HepG2 (cell line): ENCODE measurements at regions not wholly inside any gene's neighbourhood (a gene's known extent, or its start where the extent isn't known, plus 50 kb on each side); places are given as distances from the start of the nearest gene placed in this dataset.

Source experiments
- ATAC-seq: fragments of 200-7000 bp; cut with Tn5 transposase; 3 replicates; pipeline ENCODE4 v1.9.1; 2020; ENCODE audit warnings: mild to moderate bottlenecking, moderate library complexity
- BruUV-seq: library from RNA; stranded (reverse); fragments of 400-500 nt; replicated peaks from 2 replicates; lab custom pipeline; 2021; lab: Mats Ljungman, UMichigan
- CTCF ChIA-PET: fragments of 300-600 bp; formaldehyde crosslinking; extraction: SDS; loops from one replicate; lab custom pipeline; 2021; ENCODE audit warnings: low total read pairs, inconsistent platforms, low intra/inter-chr PET ratio; lab: Yijun Ruan, JAX
- POLR2A ChIA-PET: fragments of 350-600 bp; sonication (Branson Sonifier 250); formaldehyde crosslinking; loops from one replicate; lab custom pipeline; 2020; ENCODE audit warnings: antibody characterized with exemption, inconsistent platforms; lab: Yijun Ruan, JAX
- DNase-seq: peaks from one replicate; pipeline ENCODE4 v3.0.0-alpha.2; 2015; ENCODE audit warnings: low spot score
- FAIRE-seq: peaks from 3 replicates; lab custom pipeline; 2011; peaks lifted over from hg19 to GRCh38; lab: Jason Lieb, UNC
- H2AFZ ChIP-seq: one replicate; pipeline ENCODE4 v1.6.1; 2011; ENCODE audit warnings: low read length, inconsistent platforms
- H3K27ac ChIP-seq: fragments of 300-600 bp; 3 replicates; pipeline ENCODE4 v1.8.0; 2011; ENCODE audit warnings: mixed run types, mild to moderate bottlenecking, mixed read lengths, low read length, inconsistent platforms; ENCODE audit not compliant: insufficient read depth; ENCODE audit errors: extremely low read length
- H3K27me3 ChIP-seq, 2 experiments: fragments of 200-600 bp in 1 of 2; 2 replicates in 1 of 2; 3 replicates in 1 of 2; pipeline versions ENCODE4 v1.6.0 to v1.8.0; 2011; ENCODE audit warnings: low read length in 2 of 2, mild to moderate bottlenecking in 2 of 2, moderate library complexity in 2 of 2, inconsistent platforms in 1 of 2; ENCODE audit not compliant: insufficient read depth in 2 of 2, control insufficient read depth in 1 of 2
- H3K36me3 ChIP-seq, 2 experiments: fragments of 200-600 bp in 1 of 2; replicated peaks in 1 of 2; 2 replicates in 1 of 2; 3 replicates in 1 of 2; pipeline versions ENCODE4 v1.5.1 to v1.8.0; 2011; ENCODE audit warnings: low read length in 2 of 2, inconsistent platforms in 1 of 2; ENCODE audit not compliant: insufficient read depth in 2 of 2, control insufficient read depth in 1 of 2
- H3K4me1 ChIP-seq: 2 replicates; pipeline ENCODE4 v1.5.1; 2012; ENCODE audit warnings: low read length, inconsistent platforms; ENCODE audit not compliant: insufficient read depth
- H3K4me2 ChIP-seq: 2 replicates; pipeline ENCODE4 v1.6.0; 2011; ENCODE audit warnings: low read depth, low read length, inconsistent platforms
- H3K4me3 ChIP-seq, 3 experiments: fragments of 200-600 bp in 1 of 3; sonication (generic), shearing (Covaris generic) in 1 of 3; replicated peaks in 1 of 3; 2 replicates each; pipeline ENCODE4 v1.5.1; 2011 to 2016; ENCODE audit warnings: low read length in 3 of 3, inconsistent platforms in 2 of 3, low read depth in 2 of 3, mild to moderate bottlenecking in 2 of 3, control low read depth in 1 of 3, mixed read lengths in 1 of 3; ENCODE audit not compliant: insufficient read depth in 1 of 3
- H3K79me2 ChIP-seq: one replicate; pipeline ENCODE4 v1.6.1; 2011; ENCODE audit warnings: low read length, inconsistent platforms; ENCODE audit not compliant: insufficient read depth
- H3K9ac ChIP-seq: 2 replicates; pipeline ENCODE4 v1.6.0; 2011; ENCODE audit warnings: mild to moderate bottlenecking, low read depth, low read length, inconsistent platforms; ENCODE audit not compliant: insufficient read depth
- H3K9me3 ChIP-seq: 2 replicates; pipeline ENCODE4 v1.5.1; 2012; ENCODE audit warnings: mild to moderate bottlenecking, low read length
- H4K20me1 ChIP-seq: 2 replicates; pipeline ENCODE4 v1.6.0; 2011; ENCODE audit warnings: inconsistent platforms, mild to moderate bottlenecking, low read length, moderate library complexity; ENCODE audit not compliant: insufficient read depth
- CEBPB ChIP-seq: IDR thresholded peaks from 2 replicates; pipeline ENCODE4 v1.6.1; 2011; ENCODE audit warnings: low read depth, low read length, improper control_type of control experiment, borderline replicate concordance
- HMG20A ChIP-seq: IDR thresholded peaks from 2 replicates; pipeline ENCODE4 v1.6.1; 2016; ENCODE audit warnings: borderline replicate concordance
- PBX2 ChIP-seq: IDR thresholded peaks from 2 replicates; pipeline ENCODE4 v1.6.1; 2016; ENCODE audit warnings: control low read depth
- SP1 ChIP-seq, 2 experiments: fragments of 450-650 bp in 1 of 2; sonication (generic) in 1 of 2; formaldehyde crosslinking in 1 of 2; IDR thresholded peaks; 2 replicates each; pipeline versions ENCODE4 v1.4.0 to v1.6.1; 2016 to 2020; ENCODE audit warnings: missing genetic modification reagents in 1 of 2
- YY1 ChIP-seq: IDR thresholded peaks from 2 replicates; pipeline ENCODE4 v1.6.1; 2011; ENCODE audit warnings: low read length, low read depth, moderate library complexity, mild to moderate bottlenecking; ENCODE audit not compliant: insufficient read depth, insufficient replicate concordance
- ZNF570 ChIP-seq: sonication (generic); formaldehyde crosslinking; IDR thresholded peaks from 2 replicates; pipeline ENCODE4 v1.4.0; 2020; ENCODE audit warnings: mild to moderate bottlenecking, missing genetic modification reagents, borderline replicate concordance
- ZNF816 ChIP-seq: sonication (generic); formaldehyde crosslinking; IDR thresholded peaks from 2 replicates; pipeline ENCODE4 v1.8.0; 2022; ENCODE audit warnings: missing genetic modification reagents, mild to moderate bottlenecking, borderline replicate concordance
- ZNF879 ChIP-seq: sonication (generic); formaldehyde crosslinking; IDR thresholded peaks from 2 replicates; pipeline ENCODE4 v1.8.1; 2023; ENCODE audit warnings: missing genetic modification reagents
- ZSCAN21 ChIP-seq: sonication (generic); formaldehyde crosslinking; IDR thresholded peaks from 2 replicates; pipeline ENCODE4 v1.8.0; 2022; ENCODE audit warnings: mild to moderate bottlenecking, missing genetic modification reagents, moderate library complexity, borderline replicate concordance
- WGBS: methylation state at CpG from one replicate; pipeline ENCODE4 v1.1.6; 2017; ENCODE audit warnings: low lambda C conversion rate; 5-methylcytosine and 5-hydroxymethylcytosine counted together
- in situ Hi-C: cut with HindIII; loops from 2 replicates; pipeline ENCODE4 v1.10.0; 2017; ENCODE audit warnings: low pct_unique_long_range_greater_than_20kb; ENCODE audit not compliant: extremely low pct_ligation_motif_present
- intact Hi-C: fragments of 100-400 bp; cut with micrococcal nuclease; formaldehyde crosslinking; loops from one replicate; pipeline ENCODE4 v1.10.0; 2022; ENCODE audit not compliant: unreplicated experiment
- TF ChIP-seq, protein P1 (sequence below): sonication (generic); formaldehyde crosslinking; IDR thresholded peaks from 2 replicates; pipeline ENCODE4 v1.4.0; 2020; ENCODE audit warnings: missing genetic modification reagents
- TF ChIP-seq, protein P2 (sequence below): IDR thresholded peaks from 2 replicates; pipeline ENCODE4 v1.6.1; 2016

GRCh38 chr4:42732776-42733175 lies 75.9 kb upstream of the ATP8A1 start (continued):
- TF ChIP-seq ZNF879 (no peak), YY1 (no peak), PBX2 (no peak), HMG20A (CRISPR knock-in tag) (no peak)
- TF ChIP-seq, protein P1, sequence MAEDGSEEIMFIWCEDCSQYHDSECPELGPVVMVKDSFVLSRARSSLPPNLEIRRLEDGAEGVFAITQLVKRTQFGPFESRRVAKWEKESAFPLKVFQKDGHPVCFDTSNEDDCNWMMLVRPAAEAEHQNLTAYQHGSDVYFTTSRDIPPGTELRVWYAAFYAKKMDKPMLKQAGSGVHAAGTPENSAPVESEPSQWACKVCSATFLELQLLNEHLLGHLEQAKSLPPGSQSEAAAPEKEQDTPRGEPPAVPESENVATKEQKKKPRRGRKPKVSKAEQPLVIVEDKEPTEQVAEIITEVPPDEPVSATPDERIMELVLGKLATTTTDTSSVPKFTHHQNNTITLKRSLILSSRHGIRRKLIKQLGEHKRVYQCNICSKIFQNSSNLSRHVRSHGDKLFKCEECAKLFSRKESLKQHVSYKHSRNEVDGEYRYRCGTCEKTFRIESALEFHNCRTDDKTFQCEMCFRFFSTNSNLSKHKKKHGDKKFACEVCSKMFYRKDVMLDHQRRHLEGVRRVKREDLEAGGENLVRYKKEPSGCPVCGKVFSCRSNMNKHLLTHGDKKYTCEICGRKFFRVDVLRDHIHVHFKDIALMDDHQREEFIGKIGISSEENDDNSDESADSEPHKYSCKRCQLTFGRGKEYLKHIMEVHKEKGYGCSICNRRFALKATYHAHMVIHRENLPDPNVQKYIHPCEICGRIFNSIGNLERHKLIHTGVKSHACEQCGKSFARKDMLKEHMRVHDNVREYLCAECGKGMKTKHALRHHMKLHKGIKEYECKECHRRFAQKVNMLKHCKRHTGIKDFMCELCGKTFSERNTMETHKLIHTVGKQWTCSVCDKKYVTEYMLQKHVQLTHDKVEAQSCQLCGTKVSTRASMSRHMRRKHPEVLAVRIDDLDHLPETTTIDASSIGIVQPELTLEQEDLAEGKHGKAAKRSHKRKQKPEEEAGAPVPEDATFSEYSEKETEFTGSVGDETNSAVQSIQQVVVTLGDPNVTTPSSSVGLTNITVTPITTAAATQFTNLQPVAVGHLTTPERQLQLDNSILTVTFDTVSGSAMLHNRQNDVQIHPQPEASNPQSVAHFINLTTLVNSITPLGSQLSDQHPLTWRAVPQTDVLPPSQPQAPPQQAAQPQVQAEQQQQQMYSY (CRISPR knock-in tag): no peak

- Histone ChIP-seq H3K9ac (no peak overlapping the region), H3K4me2 (no peak overlapping the region), H3K79me2 (no peaks in the 10 kb centered on the region), H2AFZ (no peak overlapping the region), H3K27me3 (no peaks in the 10 kb centered on the region), H3K36me3 (no peaks in the 10 kb centered on the region), H3K4me3 (no peak overlapping the region), H3K9me3 (no peaks in the 10 kb centered on the region), H3K4me1 (no peaks in the 10 kb centered on the region), H4K20me1 (no peaks in the 10 kb centered on the region), H3K27ac (no peak overlapping the region)
- under 1% methylated on average over 4 of the region's 4 CpGs for WGBS
- BruUV-seq: no TSS peak
- in situ Hi-C loops (no loop called here), intact Hi-C loops (no loop called here)
- DNase-seq: no peak
- ChIA-PET CTCF (no interaction called here), POLR2A (no interaction called here)
- no peak for TF ChIP-seq ZSCAN21 (CRISPR knock-in tag)
- TF ChIP-seq SP1 (IDR thresholded peaks at IDR 0.05): no peak
- TF ChIP-seq SP1 (CRISPR knock-in tag; IDR thresholded peaks at IDR 0.05): no peak
- no peak for TF ChIP-seq ZNF570 (CRISPR knock-in tag)
- TF ChIP-seq CEBPB: no peak
- TF ChIP-seq ZNF816 (CRISPR knock-in tag): no peak
- TF ChIP-seq, protein P2, sequence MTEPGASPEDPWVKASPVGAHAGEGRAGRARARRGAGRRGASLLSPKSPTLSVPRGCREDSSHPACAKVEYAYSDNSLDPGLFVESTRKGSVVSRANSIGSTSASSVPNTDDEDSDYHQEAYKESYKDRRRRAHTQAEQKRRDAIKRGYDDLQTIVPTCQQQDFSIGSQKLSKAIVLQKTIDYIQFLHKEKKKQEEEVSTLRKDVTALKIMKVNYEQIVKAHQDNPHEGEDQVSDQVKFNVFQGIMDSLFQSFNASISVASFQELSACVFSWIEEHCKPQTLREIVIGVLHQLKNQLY (CRISPR knock-in tag): no peak
- no peak for ATAC-seq
- FAIRE-seq: no peak
These were observed 72.8 kb upstream of the ATP8A1 start for GRCh38 chr4:42729505-42730237.
